GM12875 (cell line): ENCODE measurements at regions not wholly inside any gene's neighbourhood (a gene's known extent, or its start where the extent isn't known, plus 50 kb on each side); places are given as distances from the start of the nearest gene placed in this dataset.

Experiments used
- H3K4me3 ChIP-seq: one replicate; pipeline ENCODE4 v1.5.1; 2011; ENCODE audit warnings: low read depth, low read length, control low read depth
- TF ChIP-seq, protein P1 (sequence below): IDR thresholded peaks from 2 replicates; pipeline ENCODE4 v1.5.1; 2011; ENCODE audit warnings: low read depth, mild to moderate bottlenecking, control low read depth, inconsistent platforms, low read length, moderate library complexity, borderline replicate concordance; ENCODE audit not compliant: insufficient read depth

DNA sequence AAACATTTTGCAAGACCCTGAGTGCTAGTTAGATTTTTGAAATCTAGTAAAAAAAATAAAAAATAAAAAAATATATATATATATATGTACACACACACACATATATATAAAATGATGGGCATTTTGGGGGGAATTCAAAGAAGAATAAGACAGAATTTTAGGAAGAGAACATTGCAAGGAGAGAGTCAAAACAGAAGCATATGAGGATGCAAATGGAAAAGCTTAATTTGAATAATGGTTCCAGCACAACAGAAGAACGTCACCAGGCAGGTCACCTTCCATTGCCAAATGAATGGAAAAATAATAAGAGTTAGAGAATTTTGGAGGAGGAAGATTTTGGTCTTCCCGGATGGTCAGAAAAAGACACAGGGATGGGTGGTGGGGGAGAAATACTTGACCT is 1097.2 kb downstream of the BCL11A start:
- TF ChIP-seq, protein P1, sequence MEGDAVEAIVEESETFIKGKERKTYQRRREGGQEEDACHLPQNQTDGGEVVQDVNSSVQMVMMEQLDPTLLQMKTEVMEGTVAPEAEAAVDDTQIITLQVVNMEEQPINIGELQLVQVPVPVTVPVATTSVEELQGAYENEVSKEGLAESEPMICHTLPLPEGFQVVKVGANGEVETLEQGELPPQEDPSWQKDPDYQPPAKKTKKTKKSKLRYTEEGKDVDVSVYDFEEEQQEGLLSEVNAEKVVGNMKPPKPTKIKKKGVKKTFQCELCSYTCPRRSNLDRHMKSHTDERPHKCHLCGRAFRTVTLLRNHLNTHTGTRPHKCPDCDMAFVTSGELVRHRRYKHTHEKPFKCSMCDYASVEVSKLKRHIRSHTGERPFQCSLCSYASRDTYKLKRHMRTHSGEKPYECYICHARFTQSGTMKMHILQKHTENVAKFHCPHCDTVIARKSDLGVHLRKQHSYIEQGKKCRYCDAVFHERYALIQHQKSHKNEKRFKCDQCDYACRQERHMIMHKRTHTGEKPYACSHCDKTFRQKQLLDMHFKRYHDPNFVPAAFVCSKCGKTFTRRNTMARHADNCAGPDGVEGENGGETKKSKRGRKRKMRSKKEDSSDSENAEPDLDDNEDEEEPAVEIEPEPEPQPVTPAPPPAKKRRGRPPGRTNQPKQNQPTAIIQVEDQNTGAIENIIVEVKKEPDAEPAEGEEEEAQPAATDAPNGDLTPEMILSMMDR, result no peak

DNA sequence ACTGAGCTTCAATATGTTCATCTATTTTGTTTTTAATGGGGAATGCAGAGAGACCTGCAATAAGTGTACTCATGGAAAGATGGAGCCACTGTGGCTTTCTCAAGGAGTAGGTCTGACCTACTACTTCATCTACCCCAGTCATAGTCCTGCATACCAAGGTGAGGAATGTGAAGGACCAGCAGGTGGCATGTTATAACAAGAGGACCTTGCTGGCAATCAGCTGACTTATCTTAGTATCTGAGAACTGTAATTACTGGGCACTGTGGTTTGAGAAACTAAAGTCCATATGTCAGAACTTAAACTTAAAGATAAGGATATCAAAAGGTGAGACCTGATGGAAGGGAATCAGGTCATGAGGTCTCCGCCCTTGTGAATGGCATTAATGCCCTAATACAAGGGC is 1104.2 kb downstream of the BCL11A start:
- H3K4me3 ChIP-seq, result no peak overlapping the region
- TF ChIP-seq, protein P1, result peak; percentile 13; the same call in 1 of the 2 replicates

More for the DNA sequence above, 1097.2 kb downstream of the BCL11A start:
- no peak overlapping the region for H3K4me3 ChIP-seq

DNA sequence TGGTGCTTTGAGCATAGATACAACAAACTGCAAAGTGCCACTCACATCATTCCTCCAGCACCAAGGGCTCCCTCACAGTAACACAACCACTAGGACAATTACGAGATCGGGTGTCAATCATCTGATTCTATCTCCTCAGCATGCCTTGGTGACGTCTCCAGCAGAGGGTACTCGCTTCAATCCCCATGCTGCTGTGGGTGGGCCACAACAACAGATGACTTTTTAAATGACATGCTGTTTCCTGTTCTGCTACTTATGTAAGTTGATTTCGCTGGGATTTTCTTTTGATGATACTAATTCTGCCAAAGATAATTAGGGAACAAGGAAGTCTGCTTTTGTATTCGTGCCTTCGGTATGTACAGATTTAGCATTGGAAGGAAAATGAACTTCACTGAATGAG is 1113.0 kb downstream of the BCL11A start:
- H3K4me3 ChIP-seq, result no peak overlapping the region
- TF ChIP-seq, protein P1, result no peak

DNA sequence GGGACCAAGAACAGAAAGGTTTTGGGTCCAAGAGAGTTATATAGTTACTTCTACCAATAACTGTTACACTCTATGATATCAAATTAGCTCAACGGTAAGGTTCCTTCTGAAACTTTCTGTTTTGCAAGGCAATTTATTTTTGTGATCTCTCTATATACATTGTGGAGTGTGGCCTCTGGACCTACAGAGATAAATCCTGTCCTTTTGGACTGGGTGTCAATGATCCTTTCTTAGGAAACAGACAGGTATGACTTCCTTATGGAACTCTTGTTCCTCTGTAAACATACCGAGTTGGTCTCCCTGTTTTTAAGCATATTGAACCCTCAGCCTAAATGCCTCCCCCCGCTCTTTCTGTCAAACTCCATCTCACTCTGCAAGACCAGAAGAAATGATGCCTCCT is 1117.8 kb downstream of the BCL11A start:
- TF ChIP-seq, protein P1, result no peak
- no peak overlapping the region for H3K4me3 ChIP-seq

DNA sequence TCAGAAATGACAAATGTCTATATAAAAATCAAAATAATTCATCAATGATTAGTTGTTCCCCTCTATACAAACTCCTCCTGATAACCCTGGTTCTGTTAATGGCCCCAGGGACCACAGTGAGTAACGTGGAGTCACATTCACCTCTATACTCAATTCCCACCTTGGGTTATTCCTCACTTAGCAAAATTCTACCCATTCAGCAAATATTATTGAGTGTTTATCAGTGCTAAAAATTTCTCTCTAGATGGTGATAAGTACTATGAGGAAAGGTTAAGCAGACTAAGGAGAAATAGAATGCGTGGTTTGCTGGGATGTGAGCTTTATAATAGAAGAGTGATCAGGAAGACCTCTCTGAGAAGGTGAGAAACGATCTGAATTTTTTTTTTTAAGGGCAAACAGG is 1124.5 kb downstream of the BCL11A start:
- TF ChIP-seq, protein P1, result no peak
- H3K4me3 ChIP-seq, result no peak overlapping the region

DNA sequence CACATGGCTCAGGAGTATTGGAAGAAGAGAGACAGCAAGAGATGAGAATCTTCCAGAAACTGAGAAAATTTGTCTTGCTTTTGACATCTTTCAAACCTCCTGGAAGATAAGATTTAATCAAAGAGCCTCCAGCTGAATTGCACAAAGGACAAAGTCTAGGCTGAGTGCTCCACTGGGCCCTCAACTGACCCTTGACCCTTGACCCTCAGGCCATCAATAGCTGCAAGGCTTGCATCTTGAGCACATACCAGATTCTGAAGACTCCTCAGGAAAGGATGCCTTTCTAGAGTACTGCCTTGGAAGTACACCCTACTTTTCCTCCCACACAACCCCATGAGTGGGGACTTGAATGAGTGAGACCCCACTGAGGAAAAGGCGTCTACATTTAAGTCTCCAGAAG is 1125.5 kb downstream of the BCL11A start:
- TF ChIP-seq, protein P1, result no peak
- no peak overlapping the region for H3K4me3 ChIP-seq

DNA sequence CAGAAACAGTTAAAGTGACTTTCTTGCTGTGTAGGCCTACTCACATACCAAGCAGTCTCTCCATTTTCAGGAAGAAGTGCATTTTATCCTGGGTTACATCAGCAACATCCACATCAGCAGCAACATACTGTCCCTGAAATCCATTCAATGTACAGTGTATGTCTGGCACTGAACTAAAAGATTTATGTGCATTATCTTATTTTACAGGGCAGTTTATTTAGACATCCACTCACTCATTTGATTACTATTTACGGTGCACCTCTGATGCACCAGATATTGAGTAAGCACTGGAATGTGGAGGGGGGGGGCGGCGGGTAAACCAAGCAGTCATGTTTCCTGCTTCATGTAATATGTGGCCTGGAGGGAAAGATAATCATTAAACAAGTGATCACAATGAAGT is 1128.2 kb downstream of the BCL11A start:
- no peak overlapping the region for H3K4me3 ChIP-seq
- TF ChIP-seq, protein P1, result no peak
